Keratinocyte (primary cell): ENCODE measurements at regions not wholly inside any gene's neighbourhood (a gene's known extent, or its start where the extent isn't known, plus 50 kb on each side); places are given as distances from the start of the nearest gene placed in this dataset.

Experiments
- DNase-seq: peaks from one replicate; pipeline ENCODE4 v3.0.0-alpha.2; 2011; ENCODE audit warnings: low read depth, missing footprints, low spot score
- FAIRE-seq: peaks from 2 replicates; lab custom pipeline; 2011; peaks lifted over from hg19 to GRCh38; lab: Jason Lieb, UNC
- H2AFZ ChIP-seq: 2 replicates; pipeline ENCODE4 v1.6.0; 2012; ENCODE audit warnings: low read length, control low read depth, inconsistent platforms; ENCODE audit not compliant: control insufficient read depth
- H3K27ac ChIP-seq: 2 replicates; pipeline ENCODE4 v1.5.1; 2011; ENCODE audit warnings: low read length; ENCODE audit not compliant: control insufficient read depth, insufficient read depth
- H3K27me3 ChIP-seq: 3 replicates; pipeline ENCODE4 v1.6.0; 2011; ENCODE audit warnings: low read length; ENCODE audit not compliant: control insufficient read depth, insufficient read depth; ENCODE audit errors: extremely low read depth
- H3K36me3 ChIP-seq, 2 experiments: 2 replicates in 1 of 2; 3 replicates in 1 of 2; pipeline ENCODE4 v1.5.1; 2011; ENCODE audit warnings: low read length in 2 of 2, mild to moderate bottlenecking in 1 of 2; ENCODE audit not compliant: control insufficient read depth in 2 of 2, insufficient read depth in 2 of 2; ENCODE audit errors: extremely low read depth in 1 of 2
- H3K4me1 ChIP-seq: 3 replicates; pipeline ENCODE4 v1.5.1; 2011; ENCODE audit warnings: low read length; ENCODE audit not compliant: control insufficient read depth, insufficient read depth; ENCODE audit errors: extremely low read depth
- H3K4me2 ChIP-seq: 3 replicates; pipeline ENCODE4 v1.6.0; 2011; ENCODE audit warnings: low read depth, low read length; ENCODE audit not compliant: control insufficient read depth, insufficient read depth; ENCODE audit errors: extremely low read depth
- H3K4me3 ChIP-seq, 3 experiments: fragments of 200-600 bp in 1 of 3; sonication (generic) in 1 of 3; 2 replicates in 2 of 3; 3 replicates in 1 of 3; pipeline ENCODE4 v1.5.1; 2011 to 2016; ENCODE audit warnings: low read length in 3 of 3, mild to moderate bottlenecking in 3 of 3, control low read depth in 2 of 3, inconsistent platforms in 1 of 3, low read depth in 1 of 3, mixed read lengths in 1 of 3, mixed run types in 1 of 3, moderate library complexity in 1 of 3; ENCODE audit not compliant: control insufficient read depth in 2 of 3, insufficient read depth in 2 of 3; ENCODE audit errors: extremely low read depth in 1 of 3
- H3K79me2 ChIP-seq: 2 replicates; pipeline ENCODE4 v1.6.0; 2012; ENCODE audit warnings: low read length; ENCODE audit not compliant: control insufficient read depth, insufficient read depth
- H3K9ac ChIP-seq: 3 replicates; pipeline ENCODE4 v1.6.0; 2011; ENCODE audit warnings: low read length; ENCODE audit not compliant: control insufficient read depth, insufficient read depth; ENCODE audit errors: extremely low read depth
- H3K9me1 ChIP-seq: 3 replicates; pipeline ENCODE4 v1.6.0; 2011; ENCODE audit warnings: low read length; ENCODE audit not compliant: control insufficient read depth, insufficient read depth; ENCODE audit errors: extremely low read depth
- H3K9me3 ChIP-seq: 2 replicates; pipeline ENCODE4 v1.5.1; 2012; ENCODE audit warnings: low read depth, low read length; ENCODE audit not compliant: control insufficient read depth
- H4K20me1 ChIP-seq: 3 replicates; pipeline ENCODE4 v1.6.0; 2011; ENCODE audit warnings: low read length; ENCODE audit not compliant: control insufficient read depth, insufficient read depth; ENCODE audit errors: extremely low read depth
- EZH2 ChIP-seq: IDR thresholded peaks from one replicate; pipeline ENCODE4 v1.6.1; 2012; ENCODE audit warnings: inconsistent platforms, mild to moderate bottlenecking, low read length, moderate library complexity
- dilution Hi-C: fragments of 300-500 bp; cut with MboI; formaldehyde crosslinking; loops from one replicate; pipeline ENCODE4 v1.7.0; 2020; ENCODE audit warnings: low sequenced_read_pairs; ENCODE audit not compliant: extremely low pct_ligation_motif_present
- TF ChIP-seq, protein P1 (sequence below), 3 experiments: IDR thresholded peaks in 1 of 3; conservative IDR thresholded peaks in 1 of 3; optimal IDR thresholded peaks in 1 of 3; 2 replicates in 2 of 3; 3 replicates in 1 of 3; pipeline versions ENCODE3 to v1.5.1; 2011; ENCODE audit warnings: low read length in 3 of 3, mild to moderate bottlenecking in 3 of 3, moderate library complexity in 2 of 3, control low read depth in 1 of 3, inconsistent platforms in 1 of 3; ENCODE audit not compliant: insufficient read depth in 2 of 3; ENCODE audit errors: extremely low read depth in 1 of 3

DNA sequence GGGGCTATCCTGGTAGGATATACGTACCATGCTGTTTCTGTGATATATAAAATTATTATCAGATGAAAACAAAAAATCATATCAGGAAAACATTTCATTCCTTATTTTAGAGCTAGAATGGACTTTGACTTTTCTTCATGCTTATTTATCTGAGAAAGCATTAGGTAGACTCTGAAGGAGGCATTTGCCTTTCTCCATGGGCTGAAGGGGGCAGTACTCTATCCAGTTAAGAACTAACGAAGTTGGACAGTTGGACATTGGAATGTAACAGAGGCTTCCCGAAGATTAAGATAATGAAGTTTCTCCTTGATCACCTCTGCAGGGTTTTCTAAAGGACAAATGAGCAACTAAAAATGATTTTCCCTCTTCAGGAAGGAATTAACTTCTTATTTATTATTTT lies 233.9 kb downstream of the SAMD5 start:
- no peaks in the 10 kb centered on the region for H4K20me1 ChIP-seq
- TF ChIP-seq EZH2, result no peak
- TF ChIP-seq, protein P1, sequence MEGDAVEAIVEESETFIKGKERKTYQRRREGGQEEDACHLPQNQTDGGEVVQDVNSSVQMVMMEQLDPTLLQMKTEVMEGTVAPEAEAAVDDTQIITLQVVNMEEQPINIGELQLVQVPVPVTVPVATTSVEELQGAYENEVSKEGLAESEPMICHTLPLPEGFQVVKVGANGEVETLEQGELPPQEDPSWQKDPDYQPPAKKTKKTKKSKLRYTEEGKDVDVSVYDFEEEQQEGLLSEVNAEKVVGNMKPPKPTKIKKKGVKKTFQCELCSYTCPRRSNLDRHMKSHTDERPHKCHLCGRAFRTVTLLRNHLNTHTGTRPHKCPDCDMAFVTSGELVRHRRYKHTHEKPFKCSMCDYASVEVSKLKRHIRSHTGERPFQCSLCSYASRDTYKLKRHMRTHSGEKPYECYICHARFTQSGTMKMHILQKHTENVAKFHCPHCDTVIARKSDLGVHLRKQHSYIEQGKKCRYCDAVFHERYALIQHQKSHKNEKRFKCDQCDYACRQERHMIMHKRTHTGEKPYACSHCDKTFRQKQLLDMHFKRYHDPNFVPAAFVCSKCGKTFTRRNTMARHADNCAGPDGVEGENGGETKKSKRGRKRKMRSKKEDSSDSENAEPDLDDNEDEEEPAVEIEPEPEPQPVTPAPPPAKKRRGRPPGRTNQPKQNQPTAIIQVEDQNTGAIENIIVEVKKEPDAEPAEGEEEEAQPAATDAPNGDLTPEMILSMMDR (optimal IDR thresholded peaks at IDR 0.05 in 1 of 3, IDR thresholded peaks at IDR 0.05 in 1 of 3, conservative IDR thresholded peaks at IDR 0.05 in 1 of 3; ENCODE audit: extremely low read depth in 1 of 3, insufficient read depth in 2 of 3, low read length in 3 of 3), result no peak
- H3K9ac ChIP-seq, result no peak overlapping the region
- no peaks in the 10 kb centered on the region for H3K27me3 ChIP-seq
- no peak overlapping the region for H3K4me3 ChIP-seq
- H3K4me1 ChIP-seq, result peaks cover 7% of the 10 kb centered on the region
- no peaks in the 10 kb centered on the region for H3K36me3 ChIP-seq
- H3K79me2 ChIP-seq, result no peaks in the 10 kb centered on the region
- no peaks in the 10 kb centered on the region for H3K9me3 ChIP-seq
- H3K4me2 ChIP-seq, result no peak overlapping the region
- H3K9me1 ChIP-seq, result no peaks in the 10 kb centered on the region
- no peak overlapping the region for H3K27ac ChIP-seq
- DNase-seq, result no peak
- dilution Hi-C loops, result no loop called here
- H2AFZ ChIP-seq, result no peak overlapping the region
- FAIRE-seq, result no peak

DNA sequence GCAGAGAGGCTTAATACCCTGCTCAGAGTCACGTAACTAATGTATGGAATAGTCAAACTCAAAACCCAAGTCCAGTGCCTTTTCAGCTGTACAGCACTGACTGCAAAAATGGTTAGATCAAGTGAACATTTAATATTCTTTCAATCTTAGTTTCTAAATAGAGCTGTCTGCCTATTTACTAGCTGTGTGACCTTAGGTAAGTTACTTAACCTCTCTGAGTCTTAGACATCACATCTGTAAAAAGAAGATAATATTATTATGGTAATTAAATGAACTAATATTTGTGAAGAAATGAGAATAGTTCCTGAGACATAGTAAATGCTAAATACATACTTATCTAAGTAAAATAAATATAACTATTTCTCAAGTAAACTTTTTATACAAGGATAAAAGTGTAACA lies 235.5 kb downstream of the SAMD5 start:
- no peaks in the 10 kb centered on the region for H3K79me2 ChIP-seq
- H3K9me3 ChIP-seq, result no peaks in the 10 kb centered on the region
- dilution Hi-C loops, result no loop called here
- no peak overlapping the region for H3K9ac ChIP-seq
- no peaks in the 10 kb centered on the region for H4K20me1 ChIP-seq
- no peaks in the 10 kb centered on the region for H3K9me1 ChIP-seq
- no peaks in the 10 kb centered on the region for H3K4me1 ChIP-seq
- FAIRE-seq (no peak), DNase-seq (no peak)
- no peak overlapping the region for H3K4me2 ChIP-seq
- TF ChIP-seq, protein P1 (optimal IDR thresholded peaks at IDR 0.05 in 1 of 3, IDR thresholded peaks at IDR 0.05 in 1 of 3, conservative IDR thresholded peaks at IDR 0.05 in 1 of 3; ENCODE audit: extremely low read depth in 1 of 3, insufficient read depth in 2 of 3, low read length in 3 of 3), result no peak
- TF ChIP-seq EZH2, result no peak
- no peak overlapping the region for H2AFZ ChIP-seq
- H3K36me3 ChIP-seq, result no peaks in the 10 kb centered on the region
- no peak overlapping the region for H3K4me3 ChIP-seq
- H3K27me3 ChIP-seq, result no peaks in the 10 kb centered on the region
- no peak overlapping the region for H3K27ac ChIP-seq
